Large intestine (tissue), 3 donors: ENCODE measurements at regions not wholly inside any gene's neighbourhood (a gene's known extent, or its start where the extent isn't known, plus 50 kb on each side); places are given as distances from the start of the nearest gene placed in this dataset.

Source experiments
- DNase-seq, 2 donors: peaks; one replicate each; pipeline versions ENCODE4 v3.0.0 to v3.0.0-alpha.2; 2013
- H3K27ac ChIP-seq: one replicate; pipeline ENCODE4 v1.5.1; 2013; ENCODE audit warnings: low read length
- H3K27me3 ChIP-seq: 2 replicates; pipeline ENCODE4 v1.6.1; 2013; ENCODE audit warnings: low read length; ENCODE audit not compliant: control insufficient read depth, insufficient read depth
- H3K36me3 ChIP-seq: 2 replicates; pipeline ENCODE4 v1.6.1; 2013; ENCODE audit warnings: low read length; ENCODE audit not compliant: control insufficient read depth, insufficient read depth
- H3K4me1 ChIP-seq: one replicate; pipeline ENCODE4 v1.6.1; 2013; ENCODE audit warnings: low read length; ENCODE audit not compliant: control insufficient read depth, insufficient read depth
- H3K4me3 ChIP-seq: one replicate; pipeline ENCODE4 v1.5.1; 2013; ENCODE audit warnings: low read length
- H3K9me3 ChIP-seq: one replicate; pipeline ENCODE4 v1.6.1; 2013; ENCODE audit warnings: mild to moderate bottlenecking, low read depth, low read length, moderate library complexity; ENCODE audit not compliant: control insufficient read depth
- WGBS: methylation state at CpG from one replicate; pipeline ENCODE4 v1.1.5; 2013; ENCODE audit warnings: low lambda C conversion rate; ENCODE audit not compliant: insufficient coverage; 5-methylcytosine and 5-hydroxymethylcytosine counted together

DNA sequence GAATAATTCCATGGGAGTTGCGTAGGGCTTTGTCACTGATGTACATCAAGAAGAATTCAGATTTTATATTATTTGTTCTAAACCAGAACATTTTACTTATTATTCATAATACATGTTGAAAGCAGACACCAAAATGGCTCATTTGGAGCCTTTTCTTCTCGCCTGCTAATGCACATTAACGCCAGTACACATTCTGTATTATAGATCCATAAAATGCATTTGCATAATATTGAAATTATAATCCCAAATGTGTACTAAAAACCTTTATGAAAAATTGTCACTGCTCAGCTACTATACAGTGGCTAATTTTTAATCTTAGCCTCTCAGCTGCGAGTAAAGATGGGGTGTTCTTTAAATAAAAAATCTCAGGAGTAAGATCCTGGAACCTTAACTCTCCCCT, 452.2 kb upstream of the HNRNPA3 start:
- no peak for DNase-seq
- WGBS, result 100% methylated on average over 2 of the region's 4 CpGs
- Histone ChIP-seq H3K4me3 (no peak overlapping the region), H3K27me3 (peaks cover 16% of the 10 kb centered on the region), H3K4me1 (no peaks in the 10 kb centered on the region), H3K27ac (no peak overlapping the region), H3K9me3 (no peaks in the 10 kb centered on the region), H3K36me3 (no peaks in the 10 kb centered on the region)

DNA sequence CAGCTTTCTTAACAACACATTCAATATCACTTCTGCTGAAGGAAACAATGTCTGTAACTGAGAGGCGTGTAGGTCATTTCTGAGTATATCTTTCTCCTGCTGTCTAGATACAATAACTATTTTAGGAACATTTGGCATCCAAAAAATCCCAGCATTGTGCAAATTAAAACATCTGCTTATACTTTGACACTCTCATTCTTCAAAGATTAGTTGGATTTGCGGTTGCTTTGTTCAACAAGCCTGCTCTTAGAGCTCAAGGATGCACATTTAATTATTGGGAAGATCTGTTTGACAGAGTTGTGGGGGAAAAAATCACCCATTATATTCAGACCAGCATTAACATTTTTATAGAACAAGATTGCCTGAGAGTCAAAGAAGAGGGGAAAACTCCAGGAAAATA, 449.5 kb upstream of the HNRNPA3 start:
- Histone ChIP-seq H3K36me3 (no peaks in the 10 kb centered on the region), H3K4me3 (no peak overlapping the region), H3K27ac (no peak overlapping the region), H3K4me1 (no peaks in the 10 kb centered on the region), H3K27me3 (peaks cover 16% of the 10 kb centered on the region), H3K9me3 (no peaks in the 10 kb centered on the region)
- WGBS, result no CpG with 5 or more reads among the region's 2 CpGs
- DNase-seq, result no peak

DNA sequence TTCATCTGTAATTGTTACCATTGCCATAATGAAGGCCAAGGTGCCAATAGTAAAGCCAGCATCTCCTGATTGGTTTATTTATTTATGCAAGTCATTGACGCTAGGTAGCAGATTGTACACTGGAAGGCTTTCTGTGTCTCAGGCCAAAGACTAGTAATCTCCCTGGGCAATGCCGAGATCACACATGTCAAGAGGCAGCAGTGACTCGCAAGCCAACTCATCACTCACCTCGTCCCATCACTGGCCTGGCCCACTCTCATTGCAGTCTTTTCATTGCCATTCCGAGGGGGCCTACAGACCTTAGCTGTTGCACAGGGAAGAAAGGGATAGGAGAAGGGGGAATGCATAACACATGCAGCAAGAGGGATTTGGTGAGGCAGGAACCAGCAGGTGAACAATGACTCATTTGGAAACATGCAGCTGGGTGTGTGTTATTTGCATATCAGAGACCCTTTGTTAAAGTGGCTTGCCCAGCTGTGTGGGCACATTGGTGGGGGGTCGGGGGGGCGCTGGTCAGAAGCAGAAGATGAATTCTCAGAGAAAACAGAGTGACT, 448.7 kb upstream of the HNRNPA3 start:
- Histone ChIP-seq H3K4me3 (no peak overlapping the region), H3K4me1 (no peaks in the 10 kb centered on the region), H3K36me3 (no peaks in the 10 kb centered on the region), H3K9me3 (no peaks in the 10 kb centered on the region), H3K27me3 (peaks cover 16% of the 10 kb centered on the region), H3K27ac (no peak overlapping the region)
- WGBS, result no CpG with 5 or more reads among the region's 7 CpGs
- DNase-seq, result no peak

DNA sequence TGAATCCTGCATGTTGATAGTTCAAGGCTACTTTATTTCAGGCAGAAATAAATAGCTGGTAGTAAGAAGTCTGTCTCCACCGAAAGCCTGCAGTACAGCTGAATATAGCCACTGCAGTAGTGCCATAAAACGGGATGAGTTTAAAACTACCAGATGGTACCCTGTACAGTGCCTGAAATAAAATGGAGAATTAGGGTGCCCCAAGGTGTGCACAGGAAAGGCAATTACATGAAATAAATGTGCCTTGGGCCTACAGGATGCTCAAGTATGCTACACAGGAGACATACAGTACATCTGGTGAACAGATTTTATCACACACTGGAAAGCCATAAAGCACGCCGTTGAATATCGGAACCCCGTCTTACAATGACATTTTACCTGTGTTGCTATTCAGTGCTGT, 447.7 kb upstream of the HNRNPA3 start:
- H3K4me1 ChIP-seq, result no peaks in the 10 kb centered on the region
- 100% methylated on average over 1 of the region's 6 CpGs for WGBS
- no peak for DNase-seq
- peaks cover 16% of the 10 kb centered on the region for H3K27me3 ChIP-seq
- no peaks in the 10 kb centered on the region for H3K9me3 ChIP-seq
- H3K27ac ChIP-seq, result no peak overlapping the region
- no peak overlapping the region for H3K4me3 ChIP-seq
- no peaks in the 10 kb centered on the region for H3K36me3 ChIP-seq

DNA sequence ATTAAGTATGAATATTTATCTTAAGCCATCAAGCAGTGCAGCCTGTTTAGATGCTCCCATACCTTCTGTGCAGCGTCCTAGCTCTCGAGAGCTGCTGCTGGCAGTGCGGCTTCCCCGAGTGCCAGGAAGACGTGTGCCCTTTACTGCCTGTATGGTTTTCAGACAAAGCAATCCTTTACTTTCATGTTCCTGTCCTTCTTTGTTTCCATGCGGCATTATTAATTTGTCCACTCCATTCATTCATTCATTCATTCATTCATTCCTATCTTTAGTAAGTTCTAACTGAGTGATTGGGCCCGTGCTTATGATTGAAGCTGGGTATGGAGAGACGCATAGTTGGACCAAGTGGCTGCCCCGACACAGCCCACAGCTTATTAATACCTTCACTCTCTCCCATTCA, 446.6 kb upstream of the HNRNPA3 start:
- no peak overlapping the region for H3K4me3 ChIP-seq
- no peaks in the 10 kb centered on the region for H3K36me3 ChIP-seq
- H3K27ac ChIP-seq, result no peak overlapping the region
- H3K4me1 ChIP-seq, result no peaks in the 10 kb centered on the region
- 100% methylated on average over 3 of the region's 9 CpGs for WGBS
- DNase-seq, result no peak
- peaks cover 16% of the 10 kb centered on the region for H3K27me3 ChIP-seq
- no peaks in the 10 kb centered on the region for H3K9me3 ChIP-seq

DNA sequence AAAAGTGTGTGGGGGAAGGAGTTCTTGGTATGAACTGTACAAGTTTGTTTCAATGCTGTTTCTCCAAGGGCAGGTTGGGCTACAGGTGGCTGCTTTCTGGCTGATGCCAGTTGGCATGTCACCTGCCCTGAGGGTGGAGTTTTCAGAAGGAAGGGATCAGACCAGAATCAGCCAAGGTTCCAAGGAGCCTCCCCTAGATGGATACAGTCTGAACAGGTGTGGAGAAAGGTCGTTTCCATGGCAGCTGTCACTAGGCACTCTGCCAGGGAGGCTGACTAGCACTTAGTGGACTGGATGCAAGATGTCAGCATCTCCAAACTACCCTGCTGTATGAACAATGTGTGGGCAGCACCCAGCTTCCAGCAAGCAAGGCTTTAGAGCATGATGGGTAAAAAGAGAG, 444.4 kb upstream of the HNRNPA3 start:
- DNase-seq, result peak in 1 of 2 donors; percentile 5
- Histone ChIP-seq H3K9me3 (no peaks in the 10 kb centered on the region), H3K36me3 (no peaks in the 10 kb centered on the region), H3K4me1 (no peaks in the 10 kb centered on the region), H3K27me3 (peaks cover 11% of the 10 kb centered on the region), H3K27ac (no peak overlapping the region), H3K4me3 (no peak overlapping the region)
- WGBS, result no CpG with 5 or more reads among the region's 1 CpG

DNA sequence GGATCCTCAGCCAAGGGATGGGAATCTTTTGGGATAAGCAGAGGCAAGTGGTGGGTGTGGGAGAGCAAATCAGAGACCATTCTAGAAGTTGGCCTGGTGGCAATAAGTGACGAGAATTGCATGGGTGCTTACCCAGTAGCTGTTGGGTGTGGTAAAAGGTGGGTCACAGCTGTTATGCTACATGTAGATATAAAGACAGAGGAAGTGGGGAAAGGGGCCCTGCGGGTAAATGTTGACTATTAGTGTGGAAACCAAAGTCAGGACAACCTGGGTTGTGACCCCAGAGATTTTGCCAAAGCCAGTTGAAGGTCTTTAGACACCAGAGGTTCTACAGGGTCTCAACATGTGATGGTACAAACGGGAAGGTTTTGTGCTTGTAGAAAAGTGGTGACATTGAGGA, 443.6 kb upstream of the HNRNPA3 start:
- Histone ChIP-seq H3K27ac (no peak overlapping the region), H3K27me3 (peaks cover 7% of the 10 kb centered on the region), H3K36me3 (no peaks in the 10 kb centered on the region), H3K4me3 (no peak overlapping the region), H3K9me3 (no peaks in the 10 kb centered on the region), H3K4me1 (no peaks in the 10 kb centered on the region)
- DNase-seq, result no peak
- 50% methylated on average over 1 of the region's 3 CpGs for WGBS

DNA sequence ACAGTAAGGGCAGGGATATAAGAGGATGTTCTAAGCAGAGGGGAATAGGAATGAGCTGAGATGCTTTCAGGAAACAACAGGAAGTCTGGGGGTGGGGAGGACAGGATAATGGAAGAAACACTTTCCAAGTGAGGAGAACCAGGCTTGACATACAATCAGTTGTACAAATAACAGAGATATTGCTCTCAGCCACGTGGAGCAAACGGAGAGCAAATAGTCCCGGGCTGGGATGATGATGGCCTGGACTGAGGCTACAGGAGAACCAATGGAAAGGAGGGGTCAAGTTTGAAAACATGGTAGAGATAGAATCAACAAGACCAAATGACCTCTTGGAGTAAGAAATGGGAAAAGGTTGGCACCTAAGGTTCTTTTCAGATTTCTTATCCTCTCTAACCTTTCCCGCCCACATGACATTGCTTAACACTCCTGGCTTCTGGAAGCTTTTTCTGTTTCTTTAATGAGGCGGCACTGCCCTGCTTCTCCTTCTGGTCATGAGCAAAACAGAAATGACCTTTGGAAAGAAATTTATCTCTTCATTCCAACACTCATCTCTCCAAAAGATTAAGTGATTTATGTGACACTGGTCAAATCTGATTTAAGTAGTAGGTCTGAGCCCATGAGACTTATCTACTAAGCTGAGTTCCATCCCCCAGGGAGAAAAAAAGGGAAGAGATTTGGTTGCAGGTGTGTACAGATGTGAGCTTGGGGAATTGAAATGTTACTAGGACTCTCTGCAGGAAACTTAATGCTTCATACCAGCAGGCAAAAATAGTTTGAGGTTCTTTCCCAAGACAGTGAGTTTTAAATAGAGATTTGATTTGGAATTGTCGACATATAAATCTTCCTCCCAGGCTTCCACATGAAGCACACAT, 442.9 kb upstream of the HNRNPA3 start:
- H3K9me3 ChIP-seq, result no peaks in the 10 kb centered on the region
- H3K27ac ChIP-seq, result no peak overlapping the region
- no peak for DNase-seq
- H3K27me3 ChIP-seq, result peaks cover 5% of the 10 kb centered on the region
- H3K4me3 ChIP-seq, result no peak overlapping the region
- no peaks in the 10 kb centered on the region for H3K36me3 ChIP-seq
- WGBS, result 64% methylated on average over 2 of the region's 6 CpGs
- H3K4me1 ChIP-seq, result no peaks in the 10 kb centered on the region

DNA sequence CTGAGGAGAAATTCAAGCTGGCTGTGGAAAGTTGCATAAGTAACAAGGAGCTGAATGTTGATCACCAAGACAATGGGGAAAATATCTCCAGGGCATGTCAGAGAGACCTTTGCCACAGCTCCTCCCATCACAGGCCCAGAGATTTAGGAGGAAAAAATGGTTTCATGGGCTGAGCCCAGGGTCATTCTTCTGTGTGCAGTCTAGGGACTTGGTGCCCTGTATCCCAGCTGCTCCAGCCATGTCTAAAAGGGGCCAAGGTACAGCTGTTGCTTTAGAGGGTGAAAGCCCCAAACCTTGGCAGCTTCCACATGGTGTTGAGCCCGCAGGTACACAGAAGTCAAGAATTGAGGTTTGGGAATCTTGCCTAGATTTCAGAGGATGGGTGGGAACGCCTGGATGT, 439.8 kb upstream of the HNRNPA3 start:
- Histone ChIP-seq H3K27ac (no peak overlapping the region), H3K4me1 (no peaks in the 10 kb centered on the region), H3K4me3 (no peak overlapping the region), H3K36me3 (no peaks in the 10 kb centered on the region), H3K27me3 (no peaks in the 10 kb centered on the region), H3K9me3 (no peaks in the 10 kb centered on the region)
- no CpG with 5 or more reads among the region's 2 CpGs for WGBS
- no peak for DNase-seq

DNA sequence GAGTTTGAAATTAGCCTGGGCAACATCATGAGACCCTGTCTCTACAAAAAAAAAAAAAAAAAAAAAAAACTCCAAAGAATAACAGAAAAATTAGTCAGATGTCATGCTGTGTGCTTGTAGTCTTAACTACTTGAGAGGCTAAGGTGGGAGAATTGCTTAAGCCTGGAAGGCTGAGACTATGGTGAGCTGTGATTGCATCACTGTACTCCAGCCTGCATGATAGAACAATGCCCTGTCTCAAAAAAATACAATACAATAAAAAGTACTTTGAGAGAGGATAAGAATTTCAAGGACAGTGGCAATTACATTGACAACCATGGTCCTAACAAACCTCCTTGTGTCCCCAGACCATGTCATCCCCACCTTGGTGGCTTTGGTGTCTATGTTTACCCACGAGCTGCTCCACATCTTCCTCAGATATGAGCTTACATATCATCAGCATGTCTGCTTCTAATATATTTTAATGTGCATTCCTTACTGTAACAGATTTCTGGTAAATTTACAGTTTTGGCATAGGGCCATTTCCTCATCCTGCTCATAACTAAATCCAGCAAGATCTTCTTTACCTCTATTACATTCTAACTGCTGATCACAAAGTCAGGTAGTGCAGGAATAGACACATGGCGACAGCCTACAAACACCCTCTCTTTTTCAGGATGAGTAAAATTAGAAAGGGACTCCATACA, 437.7 kb upstream of the HNRNPA3 start:
- no peaks in the 10 kb centered on the region for H3K36me3 ChIP-seq
- no peak overlapping the region for H3K27ac ChIP-seq
- no peaks in the 10 kb centered on the region for H3K9me3 ChIP-seq
- H3K27me3 ChIP-seq, result peaks cover 6% of the 10 kb centered on the region
- WGBS, result no CpG with 5 or more reads among the region's 2 CpGs
- H3K4me1 ChIP-seq, result no peaks in the 10 kb centered on the region
- H3K4me3 ChIP-seq, result no peak overlapping the region
- no peak for DNase-seq
